ENCODE measurements at regions not wholly inside any gene's neighbourhood (a gene's known extent, or its start where the extent isn't known, plus 50 kb on each side); places are given as distances from the start of the nearest gene placed in this dataset.

- H3K4me1 ChIP-seq (ENCODE audit: control insufficient read depth in 4 of 4, insufficient read depth in 4 of 4, low read length in 3 of 4) = peaks cover 0 to 2% (median 0%) of the 10 kb centered on the region in 4 donors
- H3K9me3 ChIP-seq (ENCODE audit: control insufficient read depth in 4 of 4, low read length in 3 of 4) = no peaks in the 10 kb centered on the region
- WGBS = 77% methylated on average over 2 of the region's 2 CpGs
- no peaks in the 10 kb centered on the region for H3K27me3 ChIP-seq (ENCODE audit: control insufficient read depth in 4 of 4, insufficient read depth in 4 of 4, low read length in 3 of 4)
- TF ChIP-seq GABPA (IDR thresholded peaks at IDR 0.05 in 1 of 2, conservative IDR thresholded peaks at IDR 0.05 in 1 of 2) = no peak
- TF ChIP-seq RXRA (IDR thresholded peaks at IDR 0.05) = no peak
- TF ChIP-seq HNF4A (conservative IDR thresholded peaks at IDR 0.05) = no peak
- TF ChIP-seq FOXA2 (IDR thresholded peaks at IDR 0.05) = no peak
- no peak for TF ChIP-seq SP1 (IDR thresholded peaks at IDR 0.05)
- TF ChIP-seq REST (IDR thresholded peaks at IDR 0.05) = no peak
- TF ChIP-seq FOXA1 (IDR thresholded peaks at IDR 0.05) = no peak
- no peak for TF ChIP-seq HNF4G (IDR thresholded peaks at IDR 0.05)
- no peak for TF ChIP-seq TAF1 (conservative IDR thresholded peaks at IDR 0.05)
- no peak for TF ChIP-seq EGR1 (IDR thresholded peaks at IDR 0.05; ENCODE audit: low read depth in 2 of 2)
- TF ChIP-seq, protein P1, sequence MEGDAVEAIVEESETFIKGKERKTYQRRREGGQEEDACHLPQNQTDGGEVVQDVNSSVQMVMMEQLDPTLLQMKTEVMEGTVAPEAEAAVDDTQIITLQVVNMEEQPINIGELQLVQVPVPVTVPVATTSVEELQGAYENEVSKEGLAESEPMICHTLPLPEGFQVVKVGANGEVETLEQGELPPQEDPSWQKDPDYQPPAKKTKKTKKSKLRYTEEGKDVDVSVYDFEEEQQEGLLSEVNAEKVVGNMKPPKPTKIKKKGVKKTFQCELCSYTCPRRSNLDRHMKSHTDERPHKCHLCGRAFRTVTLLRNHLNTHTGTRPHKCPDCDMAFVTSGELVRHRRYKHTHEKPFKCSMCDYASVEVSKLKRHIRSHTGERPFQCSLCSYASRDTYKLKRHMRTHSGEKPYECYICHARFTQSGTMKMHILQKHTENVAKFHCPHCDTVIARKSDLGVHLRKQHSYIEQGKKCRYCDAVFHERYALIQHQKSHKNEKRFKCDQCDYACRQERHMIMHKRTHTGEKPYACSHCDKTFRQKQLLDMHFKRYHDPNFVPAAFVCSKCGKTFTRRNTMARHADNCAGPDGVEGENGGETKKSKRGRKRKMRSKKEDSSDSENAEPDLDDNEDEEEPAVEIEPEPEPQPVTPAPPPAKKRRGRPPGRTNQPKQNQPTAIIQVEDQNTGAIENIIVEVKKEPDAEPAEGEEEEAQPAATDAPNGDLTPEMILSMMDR (IDR thresholded peaks at IDR 0.05; ENCODE audit: low read depth, low read length, missing input control) = no peak
- TF ChIP-seq, protein P2, sequence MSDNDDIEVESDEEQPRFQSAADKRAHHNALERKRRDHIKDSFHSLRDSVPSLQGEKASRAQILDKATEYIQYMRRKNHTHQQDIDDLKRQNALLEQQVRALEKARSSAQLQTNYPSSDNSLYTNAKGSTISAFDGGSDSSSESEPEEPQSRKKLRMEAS (IDR thresholded peaks at IDR 0.05) = no peak
- no peak for TF ChIP-seq JUND (IDR thresholded peaks at IDR 0.05)
- no peak overlapping the region for H3K27ac ChIP-seq (ENCODE audit: low read depth in 1 of 2, low read length in 2 of 2)
- no peak overlapping the region for H3K9ac ChIP-seq (ENCODE audit: low read depth in 1 of 2, low read length in 2 of 2)
- no peak for DNase-seq (ENCODE audit: low spot score)
- H3K4me3 ChIP-seq (ENCODE audit: low read depth in 1 of 3, low read length in 3 of 3) = no peak overlapping the region
- H3K36me3 ChIP-seq (ENCODE audit: control insufficient read depth in 4 of 4, insufficient read depth in 3 of 4, low read depth in 1 of 4, low read length in 3 of 4) = no peaks in the 10 kb centered on the region
Measured at GRCh38 chr18:39952816-39953215, 2002.2 kb upstream of the PIK3C3 start.

DNA sequence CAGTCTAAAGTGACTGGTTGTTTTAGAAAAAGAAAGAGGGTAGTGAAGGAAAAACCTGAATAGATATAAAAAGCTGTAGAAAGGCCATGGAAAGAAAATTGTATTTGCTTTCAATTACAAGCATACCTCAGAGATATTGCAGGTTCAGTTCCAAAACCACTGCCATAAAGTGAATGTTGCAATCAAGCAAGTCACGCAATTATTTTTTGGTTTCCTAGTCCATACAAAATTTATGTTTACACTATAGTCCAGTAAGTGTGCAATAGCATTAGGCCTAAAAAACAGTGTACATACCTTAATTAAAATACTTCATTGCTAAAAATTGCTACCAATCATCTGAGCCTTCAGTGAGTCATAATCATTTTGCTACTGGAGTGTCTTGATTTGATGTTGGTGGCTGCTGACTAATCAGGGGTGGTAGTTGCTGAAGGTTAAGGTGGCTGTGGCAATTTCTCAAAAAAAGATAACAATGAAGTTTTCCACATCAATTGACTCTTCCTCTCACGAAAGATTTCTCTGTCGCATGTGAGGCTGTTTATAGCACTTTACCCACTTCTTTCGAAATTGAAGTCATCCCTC, 2003.8 kb upstream of the PIK3C3 start:
- H3K27me3 ChIP-seq (ENCODE audit: control insufficient read depth in 4 of 4, insufficient read depth in 4 of 4, low read length in 3 of 4) = no peaks in the 10 kb centered on the region
- TF ChIP-seq NR2F2 (IDR thresholded peaks at IDR 0.05) (no peak), FOXA2 (IDR thresholded peaks at IDR 0.05) (no peak), ATF3 (IDR thresholded peaks at IDR 0.05) (no peak), EGR1 (IDR thresholded peaks at IDR 0.05; ENCODE audit: low read depth in 2 of 2) (no peak), FOXA1 (IDR thresholded peaks at IDR 0.05) (no peak), HNF4G (IDR thresholded peaks at IDR 0.05) (no peak), TAF1 (conservative IDR thresholded peaks at IDR 0.05) (no peak), SP1 (IDR thresholded peaks at IDR 0.05) (no peak), REST (IDR thresholded peaks at IDR 0.05) (no peak), GABPA (IDR thresholded peaks at IDR 0.05 in 1 of 2, conservative IDR thresholded peaks at IDR 0.05 in 1 of 2) (no peak), RXRA (IDR thresholded peaks at IDR 0.05) (no peak), JUND (IDR thresholded peaks at IDR 0.05) (no peak)
- TF ChIP-seq, protein P1 (IDR thresholded peaks at IDR 0.05; ENCODE audit: low read depth, low read length, missing input control) = no peak
- TF ChIP-seq, protein P3, sequence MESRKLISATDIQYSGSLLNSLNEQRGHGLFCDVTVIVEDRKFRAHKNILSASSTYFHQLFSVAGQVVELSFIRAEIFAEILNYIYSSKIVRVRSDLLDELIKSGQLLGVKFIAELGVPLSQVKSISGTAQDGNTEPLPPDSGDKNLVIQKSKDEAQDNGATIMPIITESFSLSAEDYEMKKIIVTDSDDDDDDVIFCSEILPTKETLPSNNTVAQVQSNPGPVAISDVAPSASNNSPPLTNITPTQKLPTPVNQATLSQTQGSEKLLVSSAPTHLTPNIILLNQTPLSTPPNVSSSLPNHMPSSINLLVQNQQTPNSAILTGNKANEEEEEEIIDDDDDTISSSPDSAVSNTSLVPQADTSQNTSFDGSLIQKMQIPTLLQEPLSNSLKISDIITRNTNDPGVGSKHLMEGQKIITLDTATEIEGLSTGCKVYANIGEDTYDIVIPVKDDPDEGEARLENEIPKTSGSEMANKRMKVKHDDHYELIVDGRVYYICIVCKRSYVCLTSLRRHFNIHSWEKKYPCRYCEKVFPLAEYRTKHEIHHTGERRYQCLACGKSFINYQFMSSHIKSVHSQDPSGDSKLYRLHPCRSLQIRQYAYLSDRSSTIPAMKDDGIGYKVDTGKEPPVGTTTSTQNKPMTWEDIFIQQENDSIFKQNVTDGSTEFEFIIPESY (IDR thresholded peaks at IDR 0.05) = no peak
- H3K9ac ChIP-seq (ENCODE audit: low read depth in 1 of 2, low read length in 2 of 2) = no peak overlapping the region
- no peak overlapping the region for H3K4me3 ChIP-seq (ENCODE audit: low read depth in 1 of 3, low read length in 3 of 3)
- no peak for DNase-seq (ENCODE audit: low spot score)
- H3K9me3 ChIP-seq (ENCODE audit: control insufficient read depth in 4 of 4, low read length in 3 of 4) = peaks cover 0 to 2% (median 0%) of the 10 kb centered on the region in 4 donors
- H3K4me1 ChIP-seq (ENCODE audit: control insufficient read depth in 4 of 4, insufficient read depth in 4 of 4, low read length in 3 of 4) = peaks cover 0 to 2% (median 0%) of the 10 kb centered on the region in 4 donors
- 85% methylated on average over 4 of the region's 4 CpGs for WGBS
- H3K27ac ChIP-seq (ENCODE audit: low read depth in 1 of 2, low read length in 2 of 2) = no peak overlapping the region
- no peaks in the 10 kb centered on the region for H3K36me3 ChIP-seq (ENCODE audit: control insufficient read depth in 4 of 4, insufficient read depth in 3 of 4, low read depth in 1 of 4, low read length in 3 of 4)

All from liver (tissue), 8 donors.